CD4-positive, alpha-beta T cell treated with Interleukin-21 for 1 hour (primary cell): ENCODE measurements at regions not wholly inside any gene's neighbourhood (a gene's known extent, or its start where the extent isn't known, plus 50 kb on each side); places are given as distances from the start of the nearest gene placed in this dataset.
"Not testable (repeated sequence)": the region's sequence is repeated elsewhere in the genome, so short reads cannot be mapped to it uniquely, and the experiment has no call there.

Experiments
- DNase-seq: peaks from one replicate; pipeline ENCODE4 v3.0.0-alpha.2; 2020

DNA sequence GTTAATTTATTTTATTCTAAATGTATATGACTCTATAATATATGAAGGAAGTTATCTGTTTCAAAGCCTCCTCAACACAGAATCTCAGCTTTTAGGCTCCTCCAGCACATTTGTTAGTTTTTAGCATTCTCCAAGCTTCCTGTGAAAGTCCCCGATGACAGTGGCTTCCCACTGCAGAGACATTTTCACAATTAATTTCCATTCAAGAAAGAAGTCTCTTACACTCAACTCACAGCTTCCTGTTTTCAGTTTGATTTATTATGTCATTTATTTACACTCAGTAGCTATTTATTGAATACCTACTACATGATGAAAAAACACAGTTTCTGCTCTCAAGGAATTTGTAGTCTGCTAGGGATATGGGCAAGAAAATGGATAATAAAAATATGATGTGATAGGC lies 2228.2 kb upstream of the WWC1 start:
- no peak for DNase-seq

DNA sequence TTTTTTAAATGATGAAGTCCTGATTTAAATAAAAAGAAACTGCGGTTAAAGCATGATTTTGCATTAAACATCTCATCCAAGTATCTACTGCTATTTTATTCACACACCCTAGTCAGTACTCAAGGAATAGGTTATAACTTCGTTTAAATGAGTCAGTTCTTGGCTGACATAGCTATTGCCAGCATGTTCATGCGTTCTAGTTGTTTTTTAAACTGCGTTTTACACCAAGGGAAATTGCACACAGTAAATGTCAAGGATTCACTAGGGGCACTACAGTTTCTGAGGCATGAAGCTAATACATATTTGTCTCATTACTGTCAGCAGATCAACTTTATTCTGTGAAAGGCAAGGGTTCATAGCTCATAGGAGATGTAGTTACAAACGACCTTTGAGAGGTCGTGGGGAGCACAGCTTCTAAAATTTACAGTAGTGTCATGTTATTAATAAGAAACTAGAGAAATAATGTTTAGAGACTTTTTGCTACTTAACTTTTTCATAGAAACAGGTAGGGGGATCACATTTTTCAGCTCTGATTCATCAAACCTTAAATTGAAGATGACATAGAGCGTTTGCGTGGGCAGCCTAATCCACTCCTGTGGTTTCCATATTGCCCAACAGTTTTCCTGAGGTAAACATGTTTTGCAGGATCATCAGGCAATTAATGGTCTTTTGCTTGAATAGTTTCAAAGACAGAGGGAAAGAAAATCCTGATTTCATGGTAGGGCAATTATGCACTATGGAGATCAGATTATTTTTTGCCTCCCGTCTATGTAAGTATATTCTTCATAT lies 2222.7 kb upstream of the WWC1 start:
- no peak for DNase-seq

DNA sequence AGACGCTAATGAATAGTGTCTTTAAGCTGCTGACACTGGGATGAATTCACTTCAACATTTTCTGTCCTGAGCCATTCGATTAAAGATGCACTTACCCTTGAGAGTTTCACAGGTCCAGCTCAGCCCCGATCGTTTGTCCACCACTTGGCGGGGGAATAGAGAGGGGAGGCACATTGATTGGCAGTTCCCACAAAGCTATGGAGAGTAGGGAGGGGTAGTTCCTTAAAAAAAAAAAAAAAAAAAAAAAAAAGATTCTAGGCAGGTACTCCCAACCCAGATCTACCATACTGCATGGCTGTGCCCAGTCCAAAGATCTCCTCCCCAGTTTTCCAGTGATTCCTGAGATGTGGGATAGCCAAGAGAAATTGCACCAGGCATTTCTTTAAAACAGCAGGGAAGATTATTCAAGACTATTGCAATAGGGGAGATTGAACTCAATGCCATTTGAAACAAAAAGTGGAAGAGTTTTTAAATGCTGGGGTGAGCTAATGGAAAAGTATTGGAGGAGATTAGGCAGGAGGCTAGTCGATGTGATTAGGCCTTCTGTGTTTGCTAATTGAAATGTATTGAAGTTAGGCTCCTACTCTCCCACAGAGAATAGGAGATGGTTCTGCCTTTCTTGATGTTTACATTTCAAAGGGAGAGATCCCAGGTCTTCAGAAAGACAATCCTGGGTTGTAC lies 2217.4 kb upstream of the WWC1 start:
- no peak for DNase-seq

DNA sequence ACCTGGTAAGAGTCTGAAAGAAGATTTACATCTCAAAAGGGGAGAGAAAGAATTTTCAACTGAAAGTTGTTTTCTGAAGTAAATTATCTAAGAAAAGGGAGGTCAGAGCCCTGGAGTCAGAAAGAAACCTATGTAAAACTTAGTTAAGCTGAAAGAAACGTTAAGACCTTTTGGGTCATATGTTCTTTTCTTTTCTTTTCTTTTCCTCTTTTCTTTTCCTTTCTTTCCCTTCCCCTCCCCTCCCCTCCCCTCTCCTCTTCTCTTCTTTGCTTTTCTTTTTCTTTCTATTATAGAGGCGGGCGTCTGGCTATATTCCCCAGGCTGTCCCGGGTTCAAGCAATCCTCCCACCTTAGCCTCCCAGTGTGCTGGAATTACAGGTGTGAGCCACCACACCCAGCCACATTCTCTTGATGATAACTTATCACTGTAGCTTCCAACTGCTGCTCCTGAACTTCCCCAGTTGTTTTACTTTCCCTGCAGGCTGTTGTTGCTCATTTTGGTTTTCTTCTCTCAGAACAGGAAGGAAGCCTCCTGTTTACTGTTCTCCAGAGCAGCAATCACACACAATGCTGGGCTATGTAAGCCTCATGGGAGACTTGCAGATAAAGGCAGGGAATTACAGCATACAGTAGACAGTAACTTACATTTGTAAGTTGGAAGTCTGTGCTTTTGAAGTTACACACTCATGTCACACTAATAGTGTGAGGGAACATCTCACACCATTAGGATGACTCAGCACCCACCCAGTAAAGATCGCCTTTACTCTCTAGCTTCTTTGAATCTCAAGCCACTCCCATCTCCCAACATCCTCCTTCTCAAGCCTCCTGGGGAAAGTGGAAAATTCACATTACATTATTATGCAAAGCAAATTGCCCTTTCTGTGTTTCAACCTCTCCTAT lies 2216.6 kb upstream of the WWC1 start:
- DNase-seq: no peak

DNA sequence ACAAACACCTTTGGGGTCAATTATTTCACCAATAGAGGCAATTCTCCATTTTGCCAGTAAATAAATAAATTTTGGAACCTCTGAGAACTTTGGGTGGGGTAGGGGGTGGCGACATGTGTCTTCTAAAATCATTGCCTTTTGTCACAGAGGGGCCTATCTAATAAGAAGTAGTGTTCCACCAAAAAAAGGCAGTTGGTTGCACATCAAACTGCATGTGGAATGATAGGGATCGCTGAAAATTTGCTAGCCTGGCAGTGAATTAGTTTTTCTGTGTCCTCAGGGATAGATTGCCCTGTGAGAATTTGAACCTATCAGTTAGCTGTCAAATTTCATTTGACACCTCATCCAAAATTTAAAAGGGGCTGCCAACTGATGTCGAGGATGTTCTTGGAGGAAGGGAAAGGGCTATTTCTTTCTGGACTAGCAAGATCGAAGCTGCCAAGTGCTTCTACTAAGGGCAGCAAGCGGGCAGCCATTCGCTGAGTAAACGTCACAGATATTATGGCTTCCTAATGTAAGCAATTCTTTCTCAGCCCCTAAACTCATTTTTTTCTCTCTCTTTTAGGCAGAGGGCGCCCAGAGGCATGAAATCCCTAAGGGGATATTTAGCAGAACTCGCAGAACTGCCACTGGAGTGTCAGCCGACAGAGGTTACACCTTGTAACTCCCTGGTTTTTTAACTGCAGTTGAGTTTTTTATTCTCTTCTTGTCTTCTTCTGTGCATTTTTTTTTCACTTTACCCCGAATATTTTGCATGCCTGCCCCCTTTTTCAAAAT lies 2208.1 kb upstream of the WWC1 start:
- no peak for DNase-seq

DNA sequence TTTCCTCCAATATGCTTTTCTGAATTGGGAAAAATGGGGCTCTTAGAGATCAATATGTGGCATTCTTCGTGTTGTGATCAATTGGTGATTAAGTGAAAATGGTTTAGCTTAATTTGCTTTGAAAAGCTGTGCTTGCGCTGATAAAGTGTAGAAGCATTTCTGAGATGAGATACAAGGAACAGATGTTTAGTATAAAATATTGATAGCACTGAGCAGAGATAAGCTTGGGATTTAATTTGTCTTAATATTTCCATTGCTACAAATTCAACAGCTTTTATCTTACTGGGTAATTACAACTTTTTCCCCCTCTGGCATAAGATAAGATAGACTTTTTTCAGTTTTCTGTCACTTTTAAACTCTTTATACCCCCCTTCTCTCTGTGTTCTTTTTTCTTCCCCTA lies 2204.9 kb upstream of the WWC1 start:
- no peak for DNase-seq

DNA sequence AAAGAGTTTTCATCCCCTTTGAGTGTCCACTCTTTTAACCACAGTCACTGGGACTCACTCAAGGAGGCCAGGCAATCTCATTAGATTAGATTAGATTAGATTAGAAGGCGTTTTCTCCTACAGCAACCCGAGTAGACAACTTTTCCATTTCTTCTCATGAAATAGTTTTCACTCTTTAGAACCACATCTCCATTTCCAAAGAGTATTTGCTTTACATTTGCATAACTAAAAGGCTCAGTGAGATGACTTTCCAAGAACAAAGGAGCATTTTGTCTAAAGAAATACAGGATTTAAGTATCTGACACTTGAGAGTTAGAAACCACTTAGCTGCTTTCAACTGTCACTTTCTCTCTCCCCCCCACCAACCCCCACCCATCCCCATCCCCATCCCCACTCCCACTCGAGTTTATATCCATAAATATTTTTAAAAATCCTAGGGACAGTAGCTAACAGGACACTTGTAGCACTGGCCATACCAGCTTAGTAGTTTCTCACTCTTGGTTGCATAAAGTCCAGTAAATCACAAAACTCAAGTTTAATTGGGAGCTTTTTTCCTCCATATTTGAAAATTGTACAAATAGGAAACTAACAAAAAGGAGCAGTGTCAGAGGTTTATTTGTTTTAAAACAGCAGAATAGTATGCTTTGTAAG lies 2202.9 kb upstream of the WWC1 start:
- no peak for DNase-seq

DNA sequence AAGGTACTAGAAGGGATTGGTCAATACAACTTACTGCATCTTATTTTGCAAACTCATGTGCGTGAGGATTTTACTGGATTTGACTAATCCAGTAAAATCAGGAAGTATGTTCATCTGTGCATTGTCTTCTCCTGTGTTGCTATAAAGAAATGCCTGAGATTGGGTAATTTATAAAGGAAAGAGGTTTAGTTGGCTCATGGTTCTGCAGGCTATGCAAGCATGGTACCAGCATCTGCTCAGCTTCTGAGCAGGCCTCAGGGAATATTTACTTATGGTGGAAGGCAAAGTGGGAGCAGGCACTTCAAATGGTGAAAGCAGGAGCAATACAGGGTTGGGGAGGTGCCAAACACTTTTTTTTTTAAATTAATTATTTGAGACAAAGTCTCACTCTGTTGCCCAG lies 2199.5 kb upstream of the WWC1 start:
- DNase-seq: no peak

DNA sequence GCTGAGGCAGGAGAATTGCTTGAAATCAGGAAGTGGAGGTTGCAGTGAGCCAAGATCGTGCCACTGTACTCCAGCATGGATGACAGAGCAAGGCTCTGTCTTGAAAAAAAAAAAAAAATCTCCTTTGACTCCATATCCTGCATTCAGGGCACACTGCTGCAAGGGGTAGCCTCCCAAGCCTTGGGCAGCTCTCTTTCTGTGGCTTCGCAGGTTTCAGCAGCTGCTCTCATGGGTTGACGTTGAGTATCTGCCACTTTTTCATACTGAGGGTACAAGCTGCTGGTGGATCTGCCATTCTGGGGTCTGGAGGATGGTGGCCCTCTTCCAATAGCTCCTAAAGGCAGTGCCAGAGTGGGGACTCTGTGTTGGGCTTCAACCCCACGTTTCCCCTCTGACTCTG lies 2198.1 kb upstream of the WWC1 start:
- no peak for DNase-seq

DNA sequence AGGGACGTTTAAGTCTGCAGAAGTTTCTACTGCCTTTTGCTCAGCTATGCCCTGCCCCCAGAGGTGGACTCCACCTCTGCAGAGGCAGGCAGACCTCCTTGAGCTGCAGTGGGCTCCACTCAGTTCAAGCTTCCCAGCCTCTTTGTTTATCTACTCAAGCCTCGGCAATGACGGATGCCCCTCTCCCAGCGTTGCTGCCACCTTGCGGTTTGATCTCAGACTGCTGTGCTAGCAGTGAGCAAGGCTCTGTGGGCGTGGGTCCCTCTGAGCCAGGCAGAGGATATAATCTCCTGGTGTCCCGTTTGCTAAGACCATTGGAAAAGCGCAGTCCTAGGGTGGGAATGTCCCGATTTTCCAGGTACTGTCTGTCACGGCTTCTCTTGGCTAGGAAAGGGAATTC lies 2188.5 kb upstream of the WWC1 start:
- no peak for DNase-seq

DNA sequence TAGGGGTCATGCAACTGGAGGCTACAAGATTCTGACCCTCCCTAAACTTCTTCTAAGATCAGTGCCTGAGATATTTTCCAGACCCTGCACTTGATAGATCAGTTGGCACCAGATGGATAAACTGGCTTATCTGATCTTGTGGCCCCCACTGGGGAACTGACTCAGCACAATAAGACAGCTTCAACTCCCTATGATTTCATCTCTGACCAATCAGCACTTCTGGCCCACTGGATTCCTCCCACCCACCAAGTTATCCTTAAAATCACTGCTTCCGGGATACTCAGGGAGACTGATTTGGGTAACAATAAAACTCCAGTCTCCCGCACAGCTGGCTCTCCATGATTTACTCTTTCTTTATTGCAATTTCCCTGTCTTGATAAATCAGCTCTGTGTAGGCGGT lies 2180.4 kb upstream of the WWC1 start:
- no peak for DNase-seq

DNA sequence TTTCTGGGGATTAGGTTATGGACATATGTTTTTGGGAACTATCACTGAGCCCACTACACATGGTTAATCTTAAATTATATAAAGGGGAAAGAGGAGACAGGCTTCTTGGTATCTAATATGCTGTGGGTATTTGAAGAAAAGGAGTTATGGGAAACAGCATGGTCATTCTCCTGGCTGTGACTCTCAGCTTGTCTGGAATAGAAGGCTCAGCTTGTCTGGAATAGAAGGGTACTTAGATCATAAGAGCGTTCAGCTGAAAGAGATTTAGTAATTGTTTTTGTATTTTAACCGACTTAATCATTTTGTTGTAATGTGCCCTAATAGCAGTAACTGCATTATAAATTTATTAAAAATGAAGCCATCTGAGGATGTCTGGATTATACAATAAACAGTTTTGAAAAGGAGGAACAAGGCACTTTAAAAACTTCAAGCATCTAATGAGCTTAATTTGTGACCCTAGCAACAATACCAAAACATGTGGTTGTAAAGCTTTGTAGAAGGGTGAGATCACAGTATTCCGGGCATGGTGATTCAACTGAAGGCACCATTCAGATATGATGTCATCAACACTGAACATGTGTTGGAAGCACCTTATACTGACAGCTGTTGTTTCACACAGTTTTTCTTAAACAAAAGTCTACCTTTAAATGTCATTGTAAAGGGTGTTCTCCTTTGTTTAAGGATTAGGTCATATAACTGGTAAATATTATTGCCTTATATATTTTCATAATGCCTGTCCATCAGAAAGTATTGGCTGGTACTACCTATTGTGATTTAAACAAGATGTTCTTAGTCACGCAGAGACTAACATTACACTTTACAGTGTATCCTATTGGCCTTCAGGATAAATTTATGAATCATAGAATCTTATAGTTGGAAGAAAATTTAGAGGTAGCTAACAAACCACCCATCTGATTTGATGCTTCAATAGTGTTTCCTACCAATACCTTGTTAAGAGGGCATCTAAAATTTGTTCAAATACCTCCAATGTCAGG lies 2174.1 kb upstream of the WWC1 start:
- no peak for DNase-seq

DNA sequence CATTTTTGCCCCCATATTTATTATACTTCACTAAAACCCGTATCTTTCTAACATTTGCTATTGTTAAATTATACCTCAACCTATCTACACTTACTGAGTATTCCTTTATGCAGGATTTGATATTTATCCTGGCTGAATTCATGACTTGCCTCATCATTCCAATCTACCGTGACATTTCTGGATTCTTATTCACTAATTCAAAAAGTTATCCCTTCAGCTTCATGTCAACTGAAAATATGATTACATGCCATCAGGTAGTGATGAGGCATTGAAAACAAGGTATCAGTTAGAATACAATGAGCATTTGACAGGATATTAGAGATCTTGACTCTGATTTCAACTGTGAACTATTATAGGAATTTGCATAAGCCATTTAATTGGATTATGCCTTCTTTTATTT lies 2171.9 kb upstream of the WWC1 start:
- no peak for DNase-seq

DNA sequence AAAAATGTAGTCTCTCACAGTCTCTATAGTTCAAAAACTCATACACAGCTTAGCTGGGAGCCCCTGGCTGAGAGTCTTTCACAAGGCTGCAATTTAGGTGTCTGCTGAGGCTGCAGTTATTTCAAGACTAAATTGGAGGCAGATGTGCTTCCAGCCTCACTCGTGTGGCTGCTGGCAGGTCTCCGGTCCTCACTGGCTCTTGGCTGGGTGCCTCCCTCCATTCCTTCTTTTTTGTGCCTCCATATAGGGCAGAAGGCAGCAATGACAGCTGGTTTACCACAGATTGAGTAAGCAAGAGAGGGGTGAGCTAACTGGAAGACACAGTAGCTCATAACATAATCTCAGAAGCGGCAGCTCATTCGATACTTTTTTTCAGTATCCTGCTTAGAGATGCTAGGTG lies 2167.7 kb upstream of the WWC1 start:
- no peak for DNase-seq

DNA sequence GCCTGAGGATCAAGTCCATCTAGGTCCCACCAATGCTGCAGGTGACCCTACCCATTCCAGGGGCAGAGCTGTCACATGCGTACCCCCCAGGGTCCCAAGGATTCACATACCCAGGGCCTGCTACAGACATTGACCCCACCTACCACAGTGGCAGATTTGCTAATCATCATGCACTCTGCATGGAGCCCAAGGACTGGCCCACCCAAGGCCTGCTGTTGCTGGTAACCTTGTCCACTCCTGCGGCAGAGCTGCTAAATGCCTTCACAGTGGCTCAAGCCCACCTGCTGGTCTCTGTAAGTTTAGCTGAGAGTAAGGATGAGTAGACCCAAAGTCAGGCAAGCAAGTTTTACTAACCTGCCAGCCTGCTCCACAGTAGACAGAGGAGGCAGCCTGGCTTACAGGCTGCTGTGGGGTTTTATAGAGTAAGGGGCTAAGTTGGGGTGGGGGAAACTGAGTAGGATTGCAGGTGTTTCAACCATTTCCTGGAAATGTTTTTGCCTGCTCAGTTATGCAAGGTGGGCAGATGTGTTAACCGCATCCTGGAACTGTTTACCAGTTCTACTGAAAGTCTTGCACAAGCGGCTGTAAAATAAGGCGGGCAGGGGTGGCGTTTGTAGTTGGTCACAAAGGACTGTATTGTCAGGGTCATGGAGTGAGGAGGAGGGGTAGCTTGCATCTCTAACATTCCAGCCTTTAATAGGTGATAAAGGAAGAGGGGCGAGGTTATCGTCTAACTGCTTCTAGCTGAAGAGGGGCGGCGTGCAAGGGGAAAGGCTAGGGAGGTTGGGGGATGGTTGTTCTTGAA lies 2163.5 kb upstream of the WWC1 start:
- no peak for DNase-seq

DNA sequence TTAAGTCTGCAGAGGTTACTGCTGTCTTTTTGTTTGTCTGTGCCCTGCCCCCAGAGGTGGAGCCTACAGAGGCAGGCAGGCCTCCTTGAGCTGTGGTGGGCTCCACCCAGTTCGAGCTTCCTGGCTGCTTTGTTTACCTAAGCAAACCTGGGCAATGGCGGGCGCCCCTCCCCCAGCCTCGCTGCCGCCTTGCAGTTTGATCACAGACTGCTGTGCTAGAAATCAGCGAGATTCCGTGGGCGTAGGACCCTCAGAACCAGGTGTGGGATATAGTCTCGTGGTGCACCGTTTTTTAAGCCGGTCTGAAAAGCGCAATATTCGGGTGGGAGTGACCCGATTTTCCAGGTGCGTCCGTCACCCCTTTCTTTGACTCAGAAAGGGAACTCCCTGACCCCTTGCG lies 2146.3 kb upstream of the WWC1 start:
- DNase-seq: not testable (repeated sequence)

DNA sequence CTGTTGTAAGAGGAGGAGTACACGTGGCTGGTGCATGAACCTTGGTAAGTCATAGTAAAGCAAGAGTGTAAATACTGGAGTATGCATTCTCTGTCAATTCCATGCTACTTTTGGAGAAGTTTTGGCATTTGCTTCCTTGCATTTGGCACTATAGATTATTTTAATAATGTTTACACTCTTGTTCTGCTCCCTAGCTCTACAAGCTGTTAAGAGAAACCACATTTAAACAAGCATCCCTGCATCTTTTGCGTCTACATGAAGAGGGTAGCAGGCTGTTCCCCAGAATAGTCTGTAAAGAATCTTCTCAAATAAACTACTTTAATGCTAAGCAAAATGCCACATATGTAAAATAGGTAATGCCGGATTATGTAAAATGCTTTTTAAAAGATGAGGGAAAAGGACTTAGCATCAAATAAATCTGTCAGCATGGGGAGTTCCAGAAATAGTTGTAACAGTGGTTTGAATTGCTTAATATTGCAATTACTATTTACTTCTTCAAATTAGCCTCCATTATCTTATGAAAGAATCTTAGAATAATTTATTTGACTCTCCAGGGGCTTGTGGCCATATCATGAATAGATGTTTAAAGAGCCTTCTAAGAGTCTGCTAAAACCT lies 2127.3 kb upstream of the WWC1 start:
- no peak for DNase-seq

DNA sequence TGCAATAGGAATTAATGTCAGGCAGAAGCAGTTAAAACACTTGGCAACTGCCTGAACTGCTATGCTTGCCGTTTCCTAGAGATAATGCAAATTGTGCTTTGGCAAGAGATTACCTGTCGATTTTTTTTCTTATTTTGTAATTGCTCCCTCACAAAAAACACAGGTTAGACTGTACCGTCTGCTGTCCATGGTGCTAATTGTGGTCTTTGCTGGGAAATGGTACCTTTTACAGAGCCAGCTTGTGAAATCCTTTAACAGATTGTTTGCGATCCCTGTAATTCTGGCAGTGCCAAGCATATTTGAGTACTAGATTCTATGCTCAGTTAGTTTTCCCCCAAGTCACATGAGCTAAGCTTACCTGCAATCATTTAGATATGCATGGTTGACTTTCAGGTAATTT lies 2125.8 kb upstream of the WWC1 start:
- no peak for DNase-seq

DNA sequence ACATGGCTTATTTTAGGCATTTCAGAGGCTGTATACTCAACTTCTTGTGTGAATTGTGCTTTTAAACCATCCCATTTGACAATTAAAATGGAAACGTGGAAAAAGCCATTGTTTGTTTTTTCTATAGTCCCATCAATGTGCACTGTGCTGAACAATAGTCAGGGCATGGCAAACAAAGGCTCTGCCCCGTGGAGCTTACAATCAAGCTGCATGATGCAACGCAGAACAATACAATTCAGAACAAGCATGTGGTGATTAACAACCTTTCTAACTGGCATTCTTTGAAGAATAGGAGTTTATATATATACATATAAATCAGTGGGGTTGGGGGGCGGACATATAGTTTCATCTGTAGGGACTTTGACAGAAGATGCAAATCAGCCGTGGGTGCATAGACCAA lies 2125.4 kb upstream of the WWC1 start:
- DNase-seq: no peak

DNA sequence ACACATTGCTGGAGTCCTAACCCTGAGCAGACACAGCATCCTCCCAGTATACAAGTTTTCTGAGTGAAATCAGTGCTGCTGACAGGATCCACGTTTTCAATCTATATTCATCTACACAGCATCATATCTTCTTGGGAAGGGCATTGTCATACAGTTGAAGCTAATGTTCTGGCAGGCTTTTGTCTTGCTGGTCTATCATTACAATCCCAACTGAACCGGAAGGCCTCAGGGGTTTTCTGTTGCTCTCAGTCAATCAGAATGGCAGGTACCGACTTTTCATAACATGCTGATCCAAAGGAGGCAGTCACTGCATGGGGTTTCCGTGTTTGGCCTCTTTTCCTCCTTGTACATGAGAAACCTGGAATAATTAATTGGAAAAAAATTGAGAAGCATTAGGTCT lies 2118.8 kb upstream of the WWC1 start:
- DNase-seq: no peak
